ENCODE measurements at regions not wholly inside any gene's neighbourhood (a gene's known extent, or its start where the extent isn't known, plus 50 kb on each side); places are given as distances from the start of the nearest gene placed in this dataset.
"Not testable (repeated sequence)": the region's sequence is repeated elsewhere in the genome, so short reads cannot be mapped to it uniquely, and the experiment has no call there.

DNA sequence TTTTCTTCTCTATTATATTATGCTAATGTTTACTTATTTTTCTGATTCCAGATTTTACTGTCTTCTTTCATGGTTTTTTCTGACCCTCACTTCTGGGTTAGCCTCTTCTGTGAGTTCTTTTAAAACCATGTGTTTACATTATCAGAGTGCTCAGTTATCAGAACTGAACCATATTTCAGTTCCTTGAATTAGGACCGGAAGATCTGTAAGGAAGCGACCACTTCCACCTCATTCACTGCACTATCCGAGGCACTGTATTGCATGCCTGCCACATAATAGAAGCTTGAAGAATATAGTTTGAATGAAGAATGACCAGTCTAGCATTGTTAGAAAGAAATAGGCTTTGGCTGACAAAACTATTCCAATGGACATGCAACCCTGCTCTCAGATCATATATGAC, 281.0 kb upstream of the DEPDC1 start:
- no peak for DNase-seq (ENCODE audit: low read depth in 4 of 4, low spot score in 3 of 4)

DNA sequence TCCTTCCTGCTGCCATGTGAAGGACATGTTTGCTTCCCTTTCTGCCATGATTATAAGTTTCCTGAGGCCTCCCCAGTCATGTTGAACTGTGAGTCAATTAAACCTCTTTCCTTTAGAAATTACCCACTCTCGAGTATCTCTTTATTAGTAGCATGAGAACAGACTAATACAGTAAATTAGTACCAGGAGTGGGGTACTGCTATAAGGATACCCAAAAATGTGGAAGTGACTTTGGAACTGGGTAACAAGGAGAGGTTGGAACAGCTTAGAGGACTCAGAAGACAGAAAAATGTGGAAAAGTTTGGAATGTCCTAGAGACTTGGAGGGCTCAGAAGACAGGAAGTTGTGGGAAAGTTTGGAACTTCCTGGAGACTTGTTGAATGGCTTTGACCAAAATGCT, 283.0 kb upstream of the DEPDC1 start:
- DNase-seq (ENCODE audit: low read depth in 4 of 4, low spot score in 3 of 4) = not testable (repeated sequence)

DNA sequence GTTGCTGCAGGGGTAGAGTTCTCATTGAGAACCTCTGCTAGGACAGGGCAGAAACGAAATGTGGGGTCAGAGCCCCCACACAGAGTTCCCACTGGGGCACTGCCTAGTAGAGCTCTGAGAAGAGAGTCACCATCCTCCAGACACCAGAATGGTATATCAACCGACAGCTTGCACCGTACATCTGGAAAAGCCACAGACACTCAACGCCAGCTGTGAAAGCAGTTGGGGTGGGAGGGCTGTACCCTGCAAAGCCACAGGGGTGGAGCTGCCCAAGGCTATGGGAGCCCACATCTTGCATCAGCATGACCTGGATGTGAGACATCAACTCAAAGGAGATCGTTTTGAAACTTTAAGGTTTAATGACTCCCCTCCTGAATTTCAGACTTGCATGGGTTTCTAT, 284.0 kb upstream of the DEPDC1 start:
- no peak for DNase-seq (ENCODE audit: low read depth in 4 of 4, low spot score in 3 of 4)

DNA sequence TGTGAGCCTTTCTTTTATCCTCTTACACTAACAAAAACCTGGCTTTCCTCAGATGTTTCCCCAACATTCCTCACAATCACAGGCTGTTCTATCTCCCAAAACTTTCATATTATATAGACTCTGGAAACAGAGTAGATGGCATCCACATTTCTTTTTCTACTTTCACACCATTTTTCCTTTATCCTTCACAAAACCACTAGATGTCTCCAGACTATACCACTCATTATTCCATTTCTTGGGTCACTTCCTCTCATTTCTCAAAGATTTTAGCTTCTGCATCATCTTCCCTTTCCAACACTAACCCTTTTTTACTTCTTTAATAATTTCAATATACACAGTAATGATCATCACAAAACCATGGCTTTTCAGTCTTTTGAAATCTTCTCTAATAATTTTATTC, 286.0 kb upstream of the DEPDC1 start:
- DNase-seq (ENCODE audit: low read depth in 4 of 4, low spot score in 3 of 4) = no peak

DNA sequence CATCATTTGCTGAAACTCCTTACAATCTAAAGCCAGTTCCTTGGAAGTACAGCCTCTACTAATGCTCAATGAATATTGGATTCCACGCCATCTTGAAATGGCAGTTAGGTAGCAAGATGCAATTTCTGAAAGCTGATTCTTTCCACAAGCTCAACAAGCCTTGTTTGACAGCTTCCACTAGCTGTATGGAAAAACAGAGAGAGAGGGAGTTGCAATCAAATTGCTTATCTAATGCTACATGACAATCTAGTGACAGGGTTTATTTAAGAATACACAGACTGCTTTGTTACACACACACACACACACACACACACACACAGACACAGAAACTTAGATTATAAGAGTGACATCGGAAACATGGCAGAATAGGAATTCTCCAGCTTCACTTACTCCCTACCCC, 288.4 kb upstream of the DEPDC1 start:
- DNase-seq (ENCODE audit: low read depth in 4 of 4, low spot score in 3 of 4) = no peak

DNA sequence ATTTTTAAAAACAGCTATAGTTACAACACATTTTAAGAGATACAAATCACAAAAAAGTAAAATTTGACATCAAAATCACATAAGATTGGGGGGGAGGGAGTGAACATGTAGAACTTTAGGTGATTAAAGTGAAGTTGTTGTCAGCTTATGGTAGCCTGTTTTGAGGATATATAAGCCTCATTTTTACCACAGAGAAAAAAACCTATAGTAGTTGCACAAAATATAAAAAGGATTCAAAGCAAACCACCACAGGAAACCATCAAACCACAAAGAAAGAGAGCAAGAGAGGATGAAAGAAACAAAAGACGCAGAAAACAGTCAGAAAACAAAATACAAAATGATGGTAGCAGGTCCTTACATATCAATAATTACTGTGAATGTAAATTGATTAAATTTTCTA, 291.9 kb upstream of the DEPDC1 start:
- DNase-seq (ENCODE audit: low read depth in 4 of 4, low spot score in 3 of 4) = no peak

DNA sequence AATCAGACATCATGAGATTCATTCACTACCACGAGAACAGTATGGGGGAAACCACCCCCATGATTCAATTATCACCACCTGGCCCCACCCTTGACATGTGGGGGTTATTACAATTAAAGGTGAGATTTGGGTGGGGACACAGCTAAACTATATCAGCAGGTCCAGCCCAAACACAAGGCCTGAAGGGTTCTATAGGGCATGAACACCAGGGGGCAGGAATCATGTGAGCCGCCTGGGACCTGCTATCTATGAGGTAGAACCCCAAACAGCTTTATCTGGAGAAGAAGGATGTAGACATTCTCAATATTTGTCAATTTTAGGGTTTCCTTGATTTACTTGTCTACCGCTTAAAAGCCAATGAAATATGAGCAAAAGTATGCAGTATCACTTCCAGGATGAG, 294.9 kb upstream of the DEPDC1 start:
- DNase-seq (ENCODE audit: low read depth in 4 of 4, low spot score in 3 of 4) = no peak

DNA sequence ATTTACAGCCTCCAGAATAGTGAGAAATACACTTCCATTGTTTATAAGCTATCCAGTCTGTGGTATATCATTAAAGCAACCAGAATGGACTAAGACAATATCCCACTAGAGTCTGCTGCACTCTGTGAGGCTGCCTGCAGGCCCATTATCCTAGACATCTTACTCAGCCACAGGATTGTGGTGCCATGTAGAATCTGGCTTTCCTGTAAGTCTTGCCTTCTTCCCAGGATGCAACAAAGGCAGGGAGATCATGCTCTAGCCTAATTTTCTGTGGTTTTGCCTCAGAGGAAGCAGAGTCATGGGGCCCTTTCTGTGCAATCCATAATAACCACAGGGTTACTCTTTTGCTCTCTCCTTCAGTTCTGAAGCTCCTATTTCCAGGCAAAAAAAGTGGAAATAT, 299.1 kb upstream of the DEPDC1 start:
- DNase-seq (ENCODE audit: low read depth in 4 of 4, low spot score in 3 of 4) = no peak

DNA sequence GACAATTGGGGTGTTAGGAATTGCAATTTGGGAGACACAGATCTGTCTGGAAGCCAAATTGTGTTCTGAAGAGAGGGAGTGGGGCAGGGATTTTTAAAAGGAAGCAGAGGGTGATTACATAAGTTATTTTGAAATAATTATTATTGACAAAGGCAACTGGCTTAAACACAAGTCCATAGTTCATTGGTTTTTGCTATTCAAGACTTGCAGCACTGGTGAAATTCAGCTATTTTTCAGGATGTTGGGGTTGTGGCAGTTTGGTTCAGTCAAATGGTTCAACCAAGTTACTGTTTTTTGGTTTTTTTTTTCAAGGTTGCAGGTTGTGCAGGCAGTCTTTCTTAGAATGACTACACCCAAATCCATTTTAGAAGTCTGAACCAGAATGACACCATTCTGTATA, 300.0 kb upstream of the DEPDC1 start:
- no peak for DNase-seq (ENCODE audit: low read depth in 4 of 4, low spot score in 3 of 4)

DNA sequence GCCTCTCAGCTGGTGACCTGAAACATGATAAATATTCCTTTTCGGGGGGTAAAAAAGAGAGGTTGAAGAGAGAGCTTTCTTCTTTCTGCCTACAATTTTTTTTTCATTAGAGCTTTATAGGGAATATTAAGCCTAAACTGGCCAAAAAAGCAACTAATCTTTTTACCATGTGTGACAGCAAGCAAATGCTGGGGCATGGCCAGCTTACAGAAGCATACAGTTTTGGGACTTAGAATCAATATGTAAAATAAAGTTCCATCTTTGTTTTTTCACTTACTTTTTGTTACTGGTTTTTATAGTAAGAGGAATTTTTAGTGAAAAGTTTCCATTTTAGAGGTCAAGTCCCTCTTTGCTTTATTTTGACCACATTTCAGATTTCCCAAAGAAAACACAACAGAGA, 301.2 kb upstream of the DEPDC1 start:
- DNase-seq (ENCODE audit: low read depth in 4 of 4, low spot score in 3 of 4) = no peak

DNA sequence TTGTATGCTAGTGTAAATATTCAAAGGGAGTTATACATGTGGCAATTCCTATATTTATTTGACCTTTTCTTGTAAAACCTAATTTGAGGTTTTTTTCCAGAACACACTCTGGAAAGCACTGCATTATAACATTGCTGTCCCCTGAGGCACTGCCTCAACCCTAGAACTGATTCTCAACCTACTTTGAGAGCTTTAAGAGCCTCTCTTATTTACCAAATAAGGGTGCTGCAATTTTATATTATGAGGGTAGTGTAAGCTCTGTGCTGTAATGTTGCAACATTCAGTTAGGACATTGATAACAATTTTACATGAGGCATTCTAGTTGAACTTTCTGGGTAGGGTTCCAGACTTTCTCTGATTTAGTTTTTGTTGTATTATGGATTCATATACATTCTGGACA, 302.2 kb upstream of the DEPDC1 start:
- DNase-seq (ENCODE audit: low read depth in 4 of 4, low spot score in 3 of 4) = no peak

DNA sequence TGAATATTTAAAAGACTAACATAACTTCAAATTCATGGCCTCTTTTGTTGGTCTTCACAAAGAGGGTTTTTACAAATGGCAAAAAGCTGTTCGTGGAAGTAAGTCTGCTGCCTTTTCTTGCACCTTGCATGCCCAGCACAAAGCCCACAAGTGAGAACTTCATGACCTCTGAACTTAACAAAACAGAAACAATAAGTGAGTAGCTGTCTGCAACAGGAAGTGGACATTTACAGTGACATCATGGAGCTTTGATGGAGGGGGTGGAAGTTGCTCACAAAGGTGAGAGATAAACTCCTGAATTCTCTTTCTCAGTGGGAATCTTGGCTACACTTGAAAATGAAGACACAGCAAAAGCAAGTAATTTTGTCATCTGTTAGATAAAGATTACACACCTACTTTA, 303.3 kb upstream of the DEPDC1 start:
- no peak for DNase-seq (ENCODE audit: low read depth in 4 of 4, low spot score in 3 of 4)

DNA sequence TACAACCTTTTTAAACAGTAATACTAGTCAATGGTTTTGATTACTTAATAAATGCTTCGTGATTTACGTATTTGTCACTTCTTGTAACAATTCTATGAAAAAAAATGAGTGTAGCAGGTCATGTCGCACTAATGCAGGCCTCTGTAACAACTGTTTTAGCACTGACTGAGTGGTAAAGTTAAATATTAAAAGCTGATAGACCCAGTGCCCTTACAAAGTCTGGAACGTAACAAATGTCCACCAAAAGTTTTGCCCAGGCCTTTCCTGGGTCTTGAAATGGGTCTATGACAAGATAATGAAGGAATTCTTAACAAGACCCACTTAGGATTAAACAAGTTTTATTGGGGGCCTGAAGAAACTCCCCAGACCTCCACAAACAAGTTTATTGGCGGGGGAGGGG, 304.6 kb upstream of the DEPDC1 start:
- DNase-seq (ENCODE audit: low read depth in 4 of 4, low spot score in 3 of 4) = no peak

DNA sequence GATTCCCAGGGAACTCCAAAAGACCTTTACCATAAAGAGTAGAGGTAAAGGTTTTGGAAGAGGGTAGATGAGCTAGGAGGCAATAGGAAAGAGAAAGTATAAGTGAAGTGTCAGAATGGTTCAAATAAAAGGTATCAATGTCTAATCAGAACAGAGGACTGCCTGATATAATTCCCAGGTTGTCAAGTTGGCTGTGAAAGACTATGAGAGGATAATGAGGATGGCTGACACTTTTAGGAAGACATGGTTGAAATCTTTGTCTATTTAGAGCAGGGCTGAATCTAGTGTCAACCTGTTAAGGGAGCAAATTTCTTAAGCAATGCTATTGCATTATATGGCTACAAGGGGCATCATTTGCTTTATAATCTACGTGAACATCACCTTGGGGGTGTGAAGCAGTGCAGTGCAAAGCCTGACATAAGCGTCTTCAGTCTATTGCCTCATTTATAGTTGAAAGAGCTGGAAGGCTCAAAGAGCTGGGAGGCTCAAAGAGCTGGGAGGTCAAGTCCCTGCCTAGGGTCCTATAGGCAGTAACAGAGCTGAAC, 308.3 kb upstream of the DEPDC1 start:
- no peak for DNase-seq (ENCODE audit: low read depth in 4 of 4, low spot score in 3 of 4)

DNA sequence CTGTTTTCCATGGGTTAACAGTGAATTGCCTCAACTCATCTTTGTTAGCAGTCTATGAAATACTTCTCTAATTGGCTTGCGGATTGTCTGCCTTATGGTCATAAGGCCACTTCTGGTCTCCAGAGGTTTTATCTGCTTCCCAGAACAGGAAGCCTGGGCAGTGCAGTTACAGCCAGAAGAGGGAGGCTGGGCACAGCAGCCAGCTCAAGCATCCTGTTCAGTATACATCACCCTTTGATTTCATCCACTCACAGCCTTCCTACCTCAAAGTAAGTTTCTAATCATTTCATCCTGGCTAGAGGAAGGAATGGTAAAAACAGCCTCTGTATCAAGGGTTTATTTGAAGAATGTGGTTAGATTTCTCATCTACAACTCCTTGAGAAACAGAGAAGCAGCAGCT, 311.5 kb upstream of the DEPDC1 start:
- DNase-seq (ENCODE audit: low read depth in 4 of 4, low spot score in 3 of 4) = no peak

DNA sequence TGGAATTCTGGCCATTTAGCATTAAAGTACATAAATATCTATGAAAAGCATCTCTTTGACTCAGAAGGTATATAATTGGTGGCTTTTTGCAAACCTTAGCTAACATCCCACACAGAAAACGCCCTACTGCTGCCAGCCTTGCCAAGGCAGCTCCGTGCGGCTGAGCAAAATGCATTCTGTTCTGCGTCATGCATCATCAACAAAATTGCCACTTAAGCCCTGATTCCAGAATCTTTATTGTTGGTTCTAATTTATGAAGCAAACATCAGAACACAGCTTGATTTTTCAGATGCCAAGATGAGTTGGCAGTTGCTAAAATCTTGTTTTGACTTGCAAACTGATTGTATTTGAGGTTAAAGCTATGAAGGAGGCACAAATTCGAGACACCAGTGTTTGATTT, 314.9 kb upstream of the DEPDC1 start:
- DNase-seq (ENCODE audit: low read depth in 4 of 4, low spot score in 3 of 4) = no peak

DNA sequence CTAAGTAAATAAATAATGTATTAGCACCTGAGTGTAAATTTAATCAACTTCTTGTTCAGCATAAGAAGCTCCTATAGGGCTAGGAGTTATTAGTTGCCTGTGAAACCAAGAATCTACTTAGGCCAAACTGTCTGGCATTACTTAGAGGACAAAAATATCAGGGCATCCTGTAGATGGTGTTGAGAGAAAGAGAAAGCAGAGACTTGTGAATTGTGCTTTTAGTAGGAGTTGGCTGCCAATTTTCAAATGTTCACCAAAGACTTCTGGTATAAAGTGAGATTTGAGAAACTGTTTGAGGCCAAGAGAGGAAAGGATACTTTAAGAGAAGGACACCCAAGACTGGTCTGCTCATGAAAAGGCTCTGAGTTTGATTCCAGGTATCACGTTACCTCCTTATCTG, 315.5 kb upstream of the DEPDC1 start:
- DNase-seq (ENCODE audit: low read depth in 4 of 4, low spot score in 3 of 4) = no peak

DNA sequence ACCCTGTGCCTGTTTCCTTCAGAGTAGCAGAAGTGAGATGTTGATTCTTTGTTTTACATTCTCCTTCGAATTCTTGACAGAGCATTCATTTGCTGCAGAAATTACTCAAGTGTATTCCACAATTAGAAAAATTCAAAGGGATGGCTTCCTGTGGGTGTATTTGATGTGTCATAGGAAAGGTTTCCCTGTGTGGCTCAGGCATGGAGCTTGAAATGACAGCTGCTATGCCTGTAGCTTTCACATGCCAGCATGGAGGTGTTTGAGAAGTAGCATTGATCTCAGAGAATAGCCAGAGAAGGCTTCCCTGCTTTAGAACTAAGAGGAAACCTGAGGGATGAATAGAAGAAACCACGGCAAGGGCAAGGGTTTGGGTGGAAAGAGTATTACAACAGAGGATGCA, 317.2 kb upstream of the DEPDC1 start:
- DNase-seq (ENCODE audit: low read depth in 4 of 4, low spot score in 3 of 4) = no peak

DNA sequence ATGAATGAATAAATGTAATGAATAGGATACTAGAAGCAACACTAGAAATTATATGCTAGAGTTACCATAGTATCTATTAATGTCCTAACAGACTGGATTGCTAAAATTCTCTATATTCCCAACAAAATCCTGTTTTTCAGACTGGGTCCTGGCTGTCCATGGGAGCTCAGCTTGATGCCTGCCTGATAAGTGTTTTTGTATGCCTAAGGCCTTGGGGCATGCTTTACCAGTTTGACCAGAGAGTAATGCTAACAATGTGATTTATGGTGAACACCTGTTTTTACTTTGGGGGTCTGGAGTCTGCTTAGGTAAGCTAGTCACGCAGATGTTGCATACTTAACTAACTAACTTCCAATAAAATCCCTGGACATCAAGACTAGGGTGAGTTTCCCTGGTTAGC, 318.8 kb upstream of the DEPDC1 start:
- no peak for DNase-seq (ENCODE audit: low read depth in 4 of 4, low spot score in 3 of 4)

DNA sequence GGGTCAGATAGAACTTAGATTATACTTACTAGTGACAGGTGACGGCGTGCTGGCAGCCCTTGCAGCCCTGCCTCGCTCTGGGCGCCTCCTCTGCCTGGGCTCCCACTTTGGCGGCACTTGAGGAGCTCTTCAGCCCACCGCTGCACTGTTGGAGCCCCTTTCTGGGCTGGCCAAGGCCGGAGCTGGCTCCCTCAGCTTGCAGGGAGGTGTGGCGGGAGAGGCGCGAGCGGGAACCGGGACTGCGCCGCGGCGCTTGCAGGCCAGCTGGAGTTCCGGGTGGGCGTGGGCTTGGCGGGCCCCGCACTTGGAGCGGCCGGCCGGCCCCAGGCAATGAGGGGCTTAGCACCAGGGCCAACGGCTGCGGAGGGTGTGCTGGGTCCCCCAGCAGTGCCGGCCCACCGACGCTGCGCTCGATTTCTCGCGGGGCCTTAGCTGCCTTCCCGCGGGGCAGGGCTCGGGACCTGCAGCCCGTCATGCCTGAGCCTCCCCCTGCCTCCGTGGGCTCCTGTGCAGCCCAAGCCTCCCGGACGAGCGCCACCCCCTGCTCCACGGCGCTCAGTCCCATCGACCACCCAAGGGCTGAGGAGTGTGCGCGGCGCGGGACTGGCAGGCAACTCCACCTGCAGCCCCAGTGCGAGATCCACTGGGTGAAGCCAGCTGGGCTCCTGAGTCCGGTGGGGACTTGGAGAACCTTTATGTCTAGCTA, 320.8 kb upstream of the DEPDC1 start:
- not testable (repeated sequence) for DNase-seq (ENCODE audit: low read depth in 4 of 4, low spot score in 3 of 4)

DNA sequence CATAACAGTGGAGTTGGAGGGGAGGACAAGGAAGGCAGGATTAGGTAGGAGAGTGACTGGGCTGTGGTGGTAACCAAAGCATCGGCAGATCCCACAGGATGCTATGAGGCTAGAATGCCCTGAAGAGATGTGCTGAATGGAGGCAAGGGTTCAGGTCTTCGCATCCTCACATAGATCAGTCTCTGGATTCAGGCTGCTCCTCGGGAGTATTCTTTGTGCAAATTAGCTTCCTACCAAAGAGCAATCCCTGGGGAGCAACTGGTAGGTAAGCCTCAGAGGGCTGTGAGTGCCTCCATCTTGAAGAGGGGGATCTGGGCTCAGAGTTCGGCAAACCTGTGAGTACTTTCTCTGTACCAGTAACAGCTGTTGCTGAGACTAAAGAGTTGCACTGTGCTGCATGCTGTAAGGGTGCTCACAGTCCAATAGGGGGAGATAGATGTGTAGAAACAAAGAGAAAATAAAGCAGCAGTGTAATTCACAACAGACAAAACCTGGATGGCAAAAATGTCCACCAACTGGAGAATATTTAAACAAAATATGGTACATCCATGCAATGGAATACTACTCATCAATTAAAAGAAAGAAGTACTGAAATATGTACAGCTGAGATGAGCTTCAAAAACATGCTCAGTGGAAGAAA, 322.4 kb upstream of the DEPDC1 start:
- DNase-seq (ENCODE audit: low read depth in 4 of 4, low spot score in 3 of 4) = no peak

DNA sequence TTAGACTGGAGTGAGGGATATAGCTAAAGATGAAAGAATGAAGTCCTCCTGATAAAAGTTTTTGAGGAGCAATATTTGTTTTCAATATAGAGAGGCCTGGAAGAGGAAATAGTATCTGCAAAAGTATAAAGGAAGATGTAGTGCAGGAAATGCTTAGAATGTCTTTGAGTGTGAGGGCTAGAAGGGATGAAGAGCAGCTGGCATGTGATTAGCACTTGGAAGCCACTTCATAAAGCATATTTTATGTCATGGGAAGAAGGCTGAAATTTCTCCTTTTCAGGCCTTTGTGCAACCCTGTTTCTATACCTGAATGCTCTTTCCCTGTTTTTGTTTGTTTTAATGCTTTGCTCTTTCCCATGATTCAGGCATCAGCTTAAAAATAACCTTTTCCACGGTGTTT, 323.3 kb upstream of the DEPDC1 start:
- DNase-seq (ENCODE audit: low read depth in 4 of 4, low spot score in 3 of 4) = no peak

DNA sequence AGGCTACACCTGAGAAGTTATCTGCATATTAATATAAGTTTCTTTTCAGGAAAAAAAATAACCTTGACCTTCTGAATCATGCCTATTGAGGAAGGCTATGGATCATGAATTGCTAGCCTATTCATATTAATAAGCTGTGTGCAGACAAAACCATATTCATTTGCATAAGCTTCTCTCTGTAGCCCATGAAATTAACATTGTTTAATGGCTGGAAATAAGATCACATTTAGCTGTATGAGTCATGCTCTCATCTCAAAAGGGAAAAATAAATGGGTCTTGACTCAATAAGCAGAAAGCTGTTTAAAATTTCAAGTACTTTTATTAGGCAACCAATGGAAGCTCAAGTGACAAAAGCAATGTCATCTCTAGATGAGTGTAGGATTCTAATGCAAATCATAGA, 330.0 kb upstream of the DEPDC1 start:
- DNase-seq (ENCODE audit: low read depth in 4 of 4, low spot score in 3 of 4) = no peak

Measured in right renal pelvis (tissue), 4 donors.